H1 (cell line): ENCODE measurements at regions not wholly inside any gene's neighbourhood (a gene's known extent, or its start where the extent isn't known, plus 50 kb on each side); places are given as distances from the start of the nearest gene placed in this dataset.

Experiments
- CEBPB ChIP-seq: IDR thresholded peaks from 2 replicates; pipeline ENCODE4 v1.6.1; 2012; ENCODE audit warnings: low read depth, low read length
- CREB1 ChIP-seq: IDR thresholded peaks from 2 replicates; pipeline ENCODE4 v1.6.1; 2012; ENCODE audit warnings: inconsistent platforms
- GABPA ChIP-seq: IDR thresholded peaks from 2 replicates; pipeline ENCODE4 v1.6.1; 2011; ENCODE audit warnings: mild to moderate bottlenecking, low read length, moderate library complexity, borderline replicate concordance; ENCODE audit not compliant: insufficient read depth
- RFX5 ChIP-seq: IDR thresholded peaks from 2 replicates; pipeline ENCODE4 v1.6.1; 2011; ENCODE audit warnings: low read depth, low read length, improper control_type of control experiment, borderline replicate concordance
- SP2 ChIP-seq: IDR thresholded peaks from 2 replicates; pipeline ENCODE4 v1.6.1; 2012; ENCODE audit warnings: mild to moderate bottlenecking, low read length, inconsistent platforms
- SP4 ChIP-seq: IDR thresholded peaks from 2 replicates; pipeline ENCODE4 v1.6.1; 2012; ENCODE audit warnings: low read length, inconsistent platforms
- TAF7 ChIP-seq: optimal IDR thresholded peaks from 2 replicates; pipeline ENCODE3; 2011; ENCODE audit warnings: low read depth, mild to moderate bottlenecking, inconsistent platforms, low read length, moderate library complexity, borderline replicate concordance
- TF ChIP-seq, protein P1 (sequence below): IDR thresholded peaks from 2 replicates; pipeline ENCODE4 v1.6.1; 2011; ENCODE audit warnings: low read depth, mild to moderate bottlenecking, low read length; ENCODE audit not compliant: insufficient read depth
- TF ChIP-seq, protein P2 (sequence below), 3 experiments: IDR thresholded peaks; 1 replicate in 2 of 3; 2 replicates in 1 of 3; pipeline versions ENCODE4 v1.5.1 to v1.6.1; 2011; ENCODE audit warnings: low read length in 3 of 3, mild to moderate bottlenecking in 3 of 3, inconsistent platforms in 2 of 3, low read depth in 1 of 3, moderate library complexity in 1 of 3; ENCODE audit not compliant: insufficient read depth in 1 of 3; ENCODE audit errors: control extremely low read depth in 1 of 3

DNA sequence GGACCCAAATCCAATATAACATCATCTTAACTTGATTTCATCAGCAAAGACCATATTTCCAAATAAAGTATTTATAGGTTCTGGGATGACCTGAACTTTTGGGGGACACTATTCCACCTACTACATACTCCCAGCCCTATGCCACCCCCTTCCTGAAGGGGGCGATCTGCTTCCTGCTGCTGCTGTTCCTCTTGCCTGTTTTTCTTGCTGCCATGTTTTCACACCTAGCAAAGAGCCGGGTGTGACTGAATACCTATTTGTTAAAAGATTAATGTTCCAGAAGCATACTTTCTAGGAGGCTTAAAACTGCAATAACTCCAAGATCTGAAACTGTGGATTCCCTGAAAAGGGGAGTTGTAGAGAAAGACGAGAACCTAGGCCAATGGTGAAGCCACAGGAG lies 89.7 kb downstream of the ICOS start (continued):
- TF ChIP-seq CEBPB: no peak
- no peak for TF ChIP-seq CREB1
- TF ChIP-seq RFX5: no peak
- TF ChIP-seq, protein P1, sequence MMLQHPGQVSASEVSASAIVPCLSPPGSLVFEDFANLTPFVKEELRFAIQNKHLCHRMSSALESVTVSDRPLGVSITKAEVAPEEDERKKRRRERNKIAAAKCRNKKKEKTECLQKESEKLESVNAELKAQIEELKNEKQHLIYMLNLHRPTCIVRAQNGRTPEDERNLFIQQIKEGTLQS: no peak
- TF ChIP-seq, protein P2, sequence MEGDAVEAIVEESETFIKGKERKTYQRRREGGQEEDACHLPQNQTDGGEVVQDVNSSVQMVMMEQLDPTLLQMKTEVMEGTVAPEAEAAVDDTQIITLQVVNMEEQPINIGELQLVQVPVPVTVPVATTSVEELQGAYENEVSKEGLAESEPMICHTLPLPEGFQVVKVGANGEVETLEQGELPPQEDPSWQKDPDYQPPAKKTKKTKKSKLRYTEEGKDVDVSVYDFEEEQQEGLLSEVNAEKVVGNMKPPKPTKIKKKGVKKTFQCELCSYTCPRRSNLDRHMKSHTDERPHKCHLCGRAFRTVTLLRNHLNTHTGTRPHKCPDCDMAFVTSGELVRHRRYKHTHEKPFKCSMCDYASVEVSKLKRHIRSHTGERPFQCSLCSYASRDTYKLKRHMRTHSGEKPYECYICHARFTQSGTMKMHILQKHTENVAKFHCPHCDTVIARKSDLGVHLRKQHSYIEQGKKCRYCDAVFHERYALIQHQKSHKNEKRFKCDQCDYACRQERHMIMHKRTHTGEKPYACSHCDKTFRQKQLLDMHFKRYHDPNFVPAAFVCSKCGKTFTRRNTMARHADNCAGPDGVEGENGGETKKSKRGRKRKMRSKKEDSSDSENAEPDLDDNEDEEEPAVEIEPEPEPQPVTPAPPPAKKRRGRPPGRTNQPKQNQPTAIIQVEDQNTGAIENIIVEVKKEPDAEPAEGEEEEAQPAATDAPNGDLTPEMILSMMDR (IDR thresholded peaks at IDR 0.05; ENCODE audit: control extremely low read depth in 1 of 3, insufficient read depth in 1 of 3, low read depth in 1 of 3, low read length in 3 of 3): peak; percentile 50 to 82 (median 70)
- no peak for TF ChIP-seq SP4
- TF ChIP-seq TAF7: no peak
- no peak for TF ChIP-seq SP2
- no peak for TF ChIP-seq GABPA
